ENCODE measurements at regions not wholly inside any gene's neighbourhood (a gene's known extent, or its start where the extent isn't known, plus 50 kb on each side); places are given as distances from the start of the nearest gene placed in this dataset.

GRCh38 chr2:45180779-45181178 is 171.5 kb upstream of the SIX2 start:
- intact Hi-C loops (cut with DNase I; ENCODE audit: low total_unique reads) = loop anchor here (5.0 kb wide), 1 partner anchor 203 kb away; no protein-coding TSS in a partner anchor
- Histone ChIP-seq H3K4me1 (no peaks in the 10 kb centered on the region), H3K9me3 (no peaks in the 10 kb centered on the region), H3K4me3 (no peak overlapping the region), H3K36me3 (no peaks in the 10 kb centered on the region), H3K27me3 (no peaks in the 10 kb centered on the region), H3K27ac (no peak overlapping the region)
- no peak for TF ChIP-seq CTCF (IDR thresholded peaks at IDR 0.05)
- TF ChIP-seq POLR2A (IDR thresholded peaks at IDR 0.05) = no peak
- TF ChIP-seq POLR2AphosphoS5 (IDR thresholded peaks at IDR 0.05) = no peak
- no peak for DNase-seq (ENCODE audit: low spot score in 2 of 2)

GRCh38 chr2:45180033-45180746 is 170.9 kb upstream of the SIX2 start:
- no peak overlapping the region for H3K27ac ChIP-seq

GRCh38 chr2:45178854-45179253 is 169.6 kb upstream of the SIX2 start:
- H3K36me3 ChIP-seq = no peaks in the 10 kb centered on the region
- no peak for DNase-seq (ENCODE audit: low spot score in 2 of 2)
- intact Hi-C loops (cut with DNase I; ENCODE audit: low total_unique reads) = no loop called here
- no peaks in the 10 kb centered on the region for H3K4me1 ChIP-seq
- no peak overlapping the region for H3K4me3 ChIP-seq
- no peak overlapping the region for H3K27ac ChIP-seq
- TF ChIP-seq POLR2A (IDR thresholded peaks at IDR 0.05) (no peak), CTCF (IDR thresholded peaks at IDR 0.05) (no peak), POLR2AphosphoS5 (IDR thresholded peaks at IDR 0.05) (no peak)
- no peaks in the 10 kb centered on the region for H3K9me3 ChIP-seq
- no peaks in the 10 kb centered on the region for H3K27me3 ChIP-seq

More at GRCh38 chr2:45180033-45180746, 170.9 kb upstream of the SIX2 start:
- intact Hi-C loops (cut with DNase I; ENCODE audit: low total_unique reads) = loop anchor here (5.0 kb wide), 1 partner anchor 203 kb away; no protein-coding TSS in a partner anchor
- no peaks in the 10 kb centered on the region for H3K9me3 ChIP-seq
- H3K4me1 ChIP-seq = no peaks in the 10 kb centered on the region
- no peaks in the 10 kb centered on the region for H3K27me3 ChIP-seq
- TF ChIP-seq CTCF (IDR thresholded peaks at IDR 0.05) (no peak), POLR2AphosphoS5 (IDR thresholded peaks at IDR 0.05) (no peak), POLR2A (IDR thresholded peaks at IDR 0.05) (no peak)
- H3K4me3 ChIP-seq = no peak overlapping the region
- H3K36me3 ChIP-seq = no peaks in the 10 kb centered on the region
- DNase-seq (ENCODE audit: low spot score in 2 of 2) = no peak

- no peak for DNase-seq (ENCODE audit: low spot score in 2 of 2)
- Histone ChIP-seq H3K36me3 (no peaks in the 10 kb centered on the region), H3K27me3 (no peaks in the 10 kb centered on the region), H3K4me1 (no peaks in the 10 kb centered on the region), H3K4me3 (no peak overlapping the region), H3K27ac (no peak overlapping the region), H3K9me3 (no peaks in the 10 kb centered on the region)
- intact Hi-C loops (cut with DNase I; ENCODE audit: low total_unique reads) = no loop called here
- TF ChIP-seq CTCF (IDR thresholded peaks at IDR 0.05) = no peak
These were observed 169.1 kb upstream of the SIX2 start for GRCh38 chr2:45178359-45178758.

GRCh38 chr2:45177870-45178269 is 168.6 kb upstream of the SIX2 start:
- intact Hi-C loops (cut with DNase I; ENCODE audit: low total_unique reads) = no loop called here
- no peaks in the 10 kb centered on the region for H3K36me3 ChIP-seq
- no peak overlapping the region for H3K4me3 ChIP-seq
- no peak for TF ChIP-seq POLR2A (IDR thresholded peaks at IDR 0.05)
- no peak for TF ChIP-seq CTCF (IDR thresholded peaks at IDR 0.05)
- no peak for TF ChIP-seq POLR2AphosphoS5 (IDR thresholded peaks at IDR 0.05)
- H3K4me1 ChIP-seq = no peaks in the 10 kb centered on the region
- DNase-seq (ENCODE audit: low spot score in 2 of 2) = no peak
- H3K27me3 ChIP-seq = no peaks in the 10 kb centered on the region
- H3K27ac ChIP-seq = no peak overlapping the region
- H3K9me3 ChIP-seq = no peaks in the 10 kb centered on the region

Data from breast epithelium (tissue), 4 donors.